ENCODE measurements at regions not wholly inside any gene's neighbourhood (a gene's known extent, or its start where the extent isn't known, plus 50 kb on each side); places are given as distances from the start of the nearest gene placed in this dataset.

GRCh38 chr9:124205686-124206352 lies 51.9 kb upstream of the NEK6 start:
- no peak for TF ChIP-seq CTCF (IDR thresholded peaks at IDR 0.05; ENCODE audit: borderline replicate concordance, insufficient read depth, low read depth, low read length)
- no peak overlapping the region for H3K4me3 ChIP-seq (ENCODE audit: low read depth, low read length)

DNA sequence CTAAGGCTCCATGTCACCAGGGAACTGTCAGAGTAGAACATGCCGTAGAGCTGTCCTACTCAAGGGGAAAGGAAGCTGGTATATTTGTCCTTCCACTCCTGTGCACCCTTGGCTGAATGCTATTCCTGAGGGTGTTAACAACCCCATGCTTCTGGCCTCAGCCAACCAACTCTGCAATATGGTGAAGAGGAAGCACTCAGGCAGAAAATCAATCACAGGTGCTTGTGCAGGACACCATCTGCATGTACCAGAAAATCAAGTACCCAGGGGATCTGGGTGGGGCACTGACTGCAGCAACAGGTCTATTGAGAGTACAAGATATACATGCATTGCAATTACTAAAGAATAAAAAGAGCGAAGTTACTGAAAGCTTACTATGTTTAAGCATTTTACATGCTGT lies 51.4 kb upstream of the NEK6 start:
- H3K4me3 ChIP-seq (ENCODE audit: low read depth, low read length) = no peak overlapping the region
- TF ChIP-seq CTCF (IDR thresholded peaks at IDR 0.05; ENCODE audit: borderline replicate concordance, insufficient read depth, low read depth, low read length) = no peak
